Activated CD4-positive, alpha-beta T cell treated with anti-CD3 and anti-CD28 coated beads, Interleukin-2, amount 50 U/mL, for 48 hours (primary cell): ENCODE measurements at regions not wholly inside any gene's neighbourhood (a gene's known extent, or its start where the extent isn't known, plus 50 kb on each side); places are given as distances from the start of the nearest gene placed in this dataset.
"Not testable (repeated sequence)": the region's sequence is repeated elsewhere in the genome, so short reads cannot be mapped to it uniquely, and the experiment has no call there.

Experiments used
- DNase-seq, 2 experiments: peaks; one replicate each; pipeline ENCODE4 v3.0.0-alpha.2; 2020

DNA sequence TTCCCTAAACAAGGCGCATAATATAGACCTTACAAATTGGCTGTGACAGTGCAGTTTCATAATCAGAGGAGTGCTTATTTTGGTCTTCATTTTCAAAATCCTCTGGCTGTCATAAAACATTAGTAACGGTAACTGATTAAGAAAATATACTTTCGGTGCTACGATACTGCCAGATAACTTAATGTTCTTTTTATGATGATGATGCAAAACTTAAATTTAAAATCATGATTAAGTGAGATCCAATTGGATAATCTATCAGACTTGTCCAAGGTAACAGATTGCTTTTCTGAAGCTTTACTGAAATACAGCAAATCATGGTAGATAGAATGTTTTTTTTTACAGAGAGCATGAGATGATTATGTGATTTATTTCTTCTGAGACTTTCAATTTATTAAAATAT is 364.2 kb upstream of the CNTN3 start:
- DNase-seq = no peak

- DNase-seq = not testable (repeated sequence)
Measured at GRCh38 chr3:74985028-74985904, 370.8 kb upstream of the CNTN3 start.

DNA sequence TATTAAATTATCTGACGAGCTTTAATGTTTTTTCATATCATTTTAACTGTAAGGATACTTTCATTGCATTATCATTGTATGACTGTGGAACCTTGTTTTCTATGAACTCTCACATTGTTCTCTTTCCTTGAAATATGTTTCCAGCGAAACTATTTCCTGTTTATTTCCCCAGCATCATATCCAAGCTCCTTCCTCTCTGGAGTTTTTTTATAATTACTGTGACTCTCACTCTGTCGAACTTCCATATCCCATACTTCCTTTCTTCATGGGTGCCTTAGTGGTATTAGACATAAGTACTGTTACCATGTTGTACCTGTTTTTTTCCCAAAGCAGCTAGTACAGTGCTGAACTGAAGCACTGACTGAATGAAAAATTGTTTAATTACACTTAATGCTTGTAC is 373.6 kb upstream of the CNTN3 start:
- DNase-seq = no peak

GRCh38 chr3:74992898-74993297 is 378.4 kb upstream of the CNTN3 start:
- DNase-seq = no peak

- DNase-seq = no peak
Measured at GRCh38 chr3:75001330-75001729, 386.9 kb upstream of the CNTN3 start.

- DNase-seq = no peak
Measured at GRCh38 chr3:75012791-75013331, 398.4 kb upstream of the CNTN3 start.

DNA sequence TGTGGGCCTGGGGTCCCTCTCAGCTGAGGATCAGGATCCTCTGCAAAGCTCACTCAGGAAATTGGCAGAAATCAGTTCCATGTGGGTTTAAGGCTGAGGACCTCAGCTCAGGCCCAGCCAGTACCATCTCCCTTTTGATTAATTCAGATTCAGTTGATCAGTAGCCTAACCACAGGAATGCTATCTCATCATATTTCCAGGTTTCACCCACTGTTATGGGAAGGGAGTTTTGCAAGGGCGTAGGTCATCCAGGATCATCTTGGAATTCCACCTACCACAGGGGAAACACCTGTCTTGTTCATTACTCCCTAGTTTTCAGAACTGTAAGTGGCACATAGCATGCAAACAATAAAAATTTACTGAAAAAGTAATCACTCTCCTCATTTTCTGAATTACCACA is 399.5 kb upstream of the CNTN3 start:
- DNase-seq = no peak

DNA sequence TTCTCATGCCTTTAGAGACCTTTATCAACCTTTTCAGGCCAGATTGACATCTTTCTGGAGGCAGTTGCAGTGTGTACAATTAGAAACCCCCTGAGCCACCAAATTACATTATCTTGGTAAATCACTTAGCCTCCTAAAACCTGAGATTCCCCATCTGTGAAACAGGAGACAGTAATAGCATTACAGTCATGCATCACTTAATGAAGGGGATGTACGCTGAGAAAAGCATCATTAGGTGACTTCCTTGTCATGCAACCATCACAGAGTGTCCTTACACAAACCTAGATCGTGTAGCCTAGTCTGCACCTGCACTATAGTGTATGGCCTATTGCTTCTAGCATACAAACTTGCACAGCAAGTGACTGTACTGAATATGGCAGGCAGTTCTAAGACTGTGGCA is 400.8 kb upstream of the CNTN3 start:
- DNase-seq = no peak

GRCh38 chr3:75035146-75035545 is 420.7 kb upstream of the CNTN3 start:
- DNase-seq = no peak

- DNase-seq = no peak
Measured at GRCh38 chr3:75042941-75043340, 428.5 kb upstream of the CNTN3 start.

DNA sequence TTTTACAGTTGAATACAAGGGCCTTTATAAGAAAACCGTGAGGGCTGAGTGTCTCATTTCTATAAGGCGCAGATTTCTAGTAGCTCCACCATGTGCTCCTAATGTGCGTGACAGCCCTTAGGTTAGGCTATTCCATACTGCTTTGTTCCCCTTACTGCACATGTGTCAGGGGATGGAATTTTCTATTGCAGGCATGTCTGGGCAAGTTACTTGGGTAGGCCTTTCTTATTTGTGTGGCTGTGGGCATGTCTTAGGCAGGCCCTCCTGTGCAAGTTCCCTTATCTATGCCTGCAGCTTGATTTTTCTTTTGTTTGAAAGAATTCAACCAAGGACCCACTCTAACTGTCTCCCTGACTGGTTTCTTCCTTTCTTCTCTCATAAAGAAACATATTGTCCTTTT is 434.2 kb upstream of the CNTN3 start:
- DNase-seq = no peak

- no peak for DNase-seq
Measured at GRCh38 chr3:75049533-75049932, 435.1 kb upstream of the CNTN3 start.

GRCh38 chr3:75059120-75059519 is 444.7 kb upstream of the CNTN3 start:
- no peak for DNase-seq

GRCh38 chr3:75061806-75062205 is 447.3 kb upstream of the CNTN3 start:
- no peak for DNase-seq

DNA sequence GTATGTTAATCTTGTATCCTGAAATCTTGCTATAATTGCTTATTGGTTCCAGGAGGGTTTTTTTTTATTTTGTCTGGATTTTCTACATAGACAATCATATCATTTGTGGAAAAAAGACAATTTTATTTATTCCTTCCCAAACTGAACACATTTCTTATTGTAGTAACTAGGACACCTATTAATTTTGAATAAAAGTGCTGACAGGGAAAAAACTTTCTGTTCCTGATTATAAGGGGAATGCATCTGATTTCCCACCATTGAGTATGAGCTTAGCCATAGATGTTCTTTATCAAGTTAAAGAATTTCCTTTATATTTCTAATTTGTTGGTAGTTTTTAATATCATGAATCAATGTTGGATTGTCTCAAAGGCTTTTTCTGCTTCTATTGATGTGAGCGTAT is 460.7 kb upstream of the CNTN3 start:
- DNase-seq = no peak

DNA sequence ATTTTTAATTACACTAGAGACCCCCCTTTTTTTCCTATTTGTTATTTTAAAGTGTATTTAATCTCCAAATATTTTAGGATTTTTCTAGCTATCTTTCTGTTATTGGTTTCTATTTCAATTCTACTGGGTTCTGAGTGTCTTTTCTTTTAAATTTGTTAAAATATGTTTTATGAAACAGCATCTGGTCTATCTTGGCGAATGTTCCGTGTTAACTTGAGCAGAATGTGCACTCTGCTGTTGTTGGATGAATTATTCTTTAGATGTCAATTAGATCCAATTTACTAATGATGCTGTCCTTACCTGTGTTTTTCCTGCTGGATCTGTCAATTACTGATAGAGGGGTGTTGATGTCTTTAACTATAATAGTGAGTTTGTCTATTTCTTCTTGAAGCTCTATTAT is 462.0 kb upstream of the CNTN3 start:
- no peak for DNase-seq

DNA sequence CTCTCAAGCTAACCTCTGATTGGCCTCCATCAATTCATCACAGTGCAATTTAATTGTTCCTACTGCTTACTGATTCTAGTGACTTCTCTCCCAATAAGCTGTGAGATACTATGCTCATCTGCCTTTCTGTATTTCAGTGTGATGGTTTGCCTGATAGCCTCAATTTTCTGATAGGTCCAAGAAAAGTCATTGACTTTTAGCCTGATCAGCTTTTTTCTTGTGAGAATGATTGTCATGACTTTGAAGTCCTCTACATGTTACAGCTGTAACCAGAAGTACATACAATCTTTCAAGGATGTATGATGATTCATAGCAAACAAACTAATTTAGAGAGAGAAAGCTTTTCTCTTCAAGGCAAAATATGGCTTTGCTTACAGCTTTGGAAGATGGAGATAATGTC is 463.8 kb upstream of the CNTN3 start:
- DNase-seq = no peak

DNA sequence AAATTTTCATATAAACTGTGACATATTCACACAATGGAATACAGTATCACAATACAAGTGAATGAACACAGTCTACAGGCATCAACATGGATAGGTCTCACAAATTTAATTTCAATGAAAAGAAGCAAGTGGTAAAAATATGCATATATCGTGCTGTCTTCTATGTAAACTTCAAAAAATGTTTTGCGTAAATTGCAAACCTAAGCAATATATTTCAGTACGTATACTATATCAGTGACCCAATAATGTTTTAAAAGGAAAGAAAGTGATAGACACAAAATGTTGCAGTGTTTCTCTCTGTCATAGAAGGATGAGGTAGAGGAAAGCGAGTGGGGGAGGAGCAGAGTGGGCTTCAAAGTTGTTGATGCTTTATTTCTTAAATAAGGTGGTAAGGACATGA is 468.4 kb upstream of the CNTN3 start:
- DNase-seq = no peak

GRCh38 chr3:75089841-75090240 is 475.4 kb upstream of the CNTN3 start:
- no peak for DNase-seq

GRCh38 chr3:75101329-75102147 is 487.1 kb upstream of the CNTN3 start:
- DNase-seq = no peak

DNA sequence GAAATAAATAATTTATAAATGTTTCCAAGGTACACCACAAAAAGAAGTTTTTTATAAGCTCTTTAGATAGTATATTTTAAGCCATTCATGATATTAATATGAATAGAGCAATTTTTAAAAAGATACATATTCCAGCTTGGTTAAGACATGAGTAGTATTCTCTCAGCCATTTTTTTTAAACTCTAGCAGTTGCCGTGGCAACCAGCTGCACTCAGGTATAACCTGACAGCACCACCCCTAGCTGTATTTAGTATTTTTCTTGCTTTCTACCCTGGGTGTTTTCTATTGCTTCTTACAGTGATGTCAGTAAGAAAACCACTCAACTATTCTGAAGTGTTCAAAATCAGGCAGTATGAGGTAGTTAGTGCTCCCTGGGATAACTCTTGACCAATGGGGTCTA is 496.3 kb upstream of the CNTN3 start:
- DNase-seq = no peak

GRCh38 chr3:75115695-75116094 is 501.2 kb upstream of the CNTN3 start:
- DNase-seq = no peak

DNA sequence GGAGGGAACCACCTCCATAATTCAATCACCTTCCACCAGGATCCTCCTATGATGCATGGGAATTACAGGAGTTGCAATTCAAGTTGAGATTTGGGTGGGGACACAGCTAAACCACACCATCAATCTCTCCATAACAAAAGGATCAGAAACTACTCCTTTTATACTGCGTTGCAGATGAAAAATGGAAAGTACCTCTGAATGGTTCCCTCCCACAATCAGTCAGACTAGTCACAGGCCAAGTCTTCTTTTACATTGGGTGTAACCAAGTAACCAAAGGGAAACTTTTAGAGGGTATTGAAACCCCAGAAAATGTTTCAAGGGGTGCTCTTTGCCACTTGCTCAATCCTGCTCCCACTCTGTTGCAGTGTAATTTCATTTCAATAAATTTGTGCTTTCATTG is 504.3 kb upstream of the CNTN3 start:
- no peak for DNase-seq

DNA sequence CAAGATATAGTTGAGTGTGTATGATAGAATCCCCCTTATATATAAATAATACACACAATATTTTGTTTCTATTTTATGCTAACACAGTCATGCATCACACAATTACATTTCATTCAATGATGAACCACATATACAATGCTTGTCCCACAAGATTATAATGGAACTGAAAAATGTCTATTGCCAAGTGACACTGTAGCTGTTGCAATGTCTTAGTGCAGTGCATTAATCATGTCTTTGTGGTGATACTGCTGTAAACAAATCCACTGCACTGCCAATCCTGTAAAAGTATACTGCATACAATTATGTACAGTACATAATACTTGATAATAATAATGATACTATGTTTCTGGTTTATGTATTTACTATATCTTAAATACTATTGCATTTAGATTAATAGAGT is 512.1 kb upstream of the CNTN3 start:
- DNase-seq = no peak
